Fibroblast of mammary gland (primary cell): ENCODE measurements at regions not wholly inside any gene's neighbourhood (a gene's known extent, or its start where the extent isn't known, plus 50 kb on each side); places are given as distances from the start of the nearest gene placed in this dataset.

Source experiments
- DNase-seq: peaks from one replicate; pipeline ENCODE4 v3.0.0-alpha.2; 2010; ENCODE audit warnings: low read depth
- H3K4me3 ChIP-seq: 2 replicates; pipeline ENCODE4 v1.5.1; 2011; ENCODE audit warnings: low read depth, mild to moderate bottlenecking, low read length, moderate library complexity; ENCODE audit not compliant: control insufficient read depth
- TF ChIP-seq, protein P1 (sequence below): conservative IDR thresholded peaks from 2 replicates; pipeline ENCODE4 v1.5.1; 2011; ENCODE audit warnings: low read depth, low read length, inconsistent platforms; ENCODE audit not compliant: control insufficient read depth, insufficient read depth

- TF ChIP-seq, protein P1, sequence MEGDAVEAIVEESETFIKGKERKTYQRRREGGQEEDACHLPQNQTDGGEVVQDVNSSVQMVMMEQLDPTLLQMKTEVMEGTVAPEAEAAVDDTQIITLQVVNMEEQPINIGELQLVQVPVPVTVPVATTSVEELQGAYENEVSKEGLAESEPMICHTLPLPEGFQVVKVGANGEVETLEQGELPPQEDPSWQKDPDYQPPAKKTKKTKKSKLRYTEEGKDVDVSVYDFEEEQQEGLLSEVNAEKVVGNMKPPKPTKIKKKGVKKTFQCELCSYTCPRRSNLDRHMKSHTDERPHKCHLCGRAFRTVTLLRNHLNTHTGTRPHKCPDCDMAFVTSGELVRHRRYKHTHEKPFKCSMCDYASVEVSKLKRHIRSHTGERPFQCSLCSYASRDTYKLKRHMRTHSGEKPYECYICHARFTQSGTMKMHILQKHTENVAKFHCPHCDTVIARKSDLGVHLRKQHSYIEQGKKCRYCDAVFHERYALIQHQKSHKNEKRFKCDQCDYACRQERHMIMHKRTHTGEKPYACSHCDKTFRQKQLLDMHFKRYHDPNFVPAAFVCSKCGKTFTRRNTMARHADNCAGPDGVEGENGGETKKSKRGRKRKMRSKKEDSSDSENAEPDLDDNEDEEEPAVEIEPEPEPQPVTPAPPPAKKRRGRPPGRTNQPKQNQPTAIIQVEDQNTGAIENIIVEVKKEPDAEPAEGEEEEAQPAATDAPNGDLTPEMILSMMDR = no peak
- H3K4me3 ChIP-seq = no peak overlapping the region
- no peak for DNase-seq
These were observed 144.3 kb downstream of the TFCP2L1 start for GRCh38 chr2:121140734-121141133.

- no peak for DNase-seq
- no peak overlapping the region for H3K4me3 ChIP-seq
- TF ChIP-seq, protein P1 = no peak
These were observed 142.6 kb downstream of the TFCP2L1 start for GRCh38 chr2:121142452-121142851.

DNA sequence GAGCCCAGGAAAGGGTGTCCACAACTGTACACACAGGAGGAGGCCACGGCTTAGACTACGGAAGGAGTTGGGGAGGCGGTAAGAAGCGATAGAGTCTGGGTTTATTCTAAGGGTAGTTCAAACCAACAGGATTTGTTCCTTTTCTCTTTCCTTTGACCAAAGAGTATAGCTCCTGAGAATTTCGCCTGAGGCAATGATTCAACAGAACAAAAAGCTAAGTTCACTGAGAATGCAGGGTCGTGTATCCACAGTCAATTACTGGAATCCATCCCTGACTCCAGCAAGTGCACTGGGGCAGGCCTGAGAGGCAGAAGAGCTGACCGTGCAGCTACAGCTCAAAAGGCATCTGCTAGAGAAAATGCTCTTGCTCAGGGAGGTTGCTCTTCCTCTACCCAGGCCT, 140.9 kb downstream of the TFCP2L1 start:
- TF ChIP-seq, protein P1 = no peak
- DNase-seq = no peak
- H3K4me3 ChIP-seq = no peak overlapping the region

DNA sequence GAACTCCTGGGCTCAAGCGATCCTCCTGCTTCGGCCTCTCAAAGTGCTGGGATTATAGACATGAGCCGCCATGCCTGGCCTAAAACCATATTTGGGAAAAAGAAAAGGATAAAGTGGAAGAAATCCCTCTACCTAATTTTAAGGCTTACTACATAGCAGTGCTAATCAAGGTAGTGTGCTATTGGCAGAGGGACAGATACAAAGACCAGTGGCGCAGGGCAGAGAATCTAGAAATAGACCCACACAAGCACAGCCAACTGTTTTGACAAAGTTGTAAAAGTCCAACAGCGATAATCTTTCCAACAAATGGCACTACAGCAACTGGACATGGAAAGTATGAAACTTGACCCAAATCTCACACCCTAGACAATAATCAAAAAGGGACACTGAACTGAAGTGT, 138.4 kb downstream of the TFCP2L1 start:
- TF ChIP-seq, protein P1 = no peak
- DNase-seq = no peak
- no peak overlapping the region for H3K4me3 ChIP-seq

GRCh38 chr2:121147766-121148165, 137.2 kb downstream of the TFCP2L1 start:
- no peak for DNase-seq
- TF ChIP-seq, protein P1 = no peak
- no peak overlapping the region for H3K4me3 ChIP-seq

GRCh38 chr2:121148481-121148880, 136.5 kb downstream of the TFCP2L1 start:
- no peak for DNase-seq
- TF ChIP-seq, protein P1 = no peak
- H3K4me3 ChIP-seq = no peak overlapping the region

DNA sequence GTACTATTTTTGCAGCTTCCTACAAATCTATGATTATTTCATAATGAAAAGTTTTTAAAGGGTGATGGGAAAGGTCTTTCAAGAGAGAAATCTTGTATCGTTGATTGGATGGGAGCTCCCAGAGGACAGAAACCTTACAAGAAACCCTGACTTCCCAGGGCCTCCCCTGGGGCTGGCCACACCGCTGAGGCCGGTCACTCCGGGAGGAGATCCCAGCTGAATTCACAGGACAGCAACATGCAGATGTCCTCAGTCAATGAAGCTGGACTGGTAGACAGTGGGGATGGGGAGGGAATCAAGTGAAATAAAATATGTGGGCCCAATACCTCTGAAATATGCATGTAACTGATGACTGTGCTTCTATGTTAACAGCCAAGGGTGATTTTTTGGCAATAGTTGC, 135.6 kb downstream of the TFCP2L1 start:
- DNase-seq = no peak
- TF ChIP-seq, protein P1 = no peak
- H3K4me3 ChIP-seq = no peak overlapping the region
